Large intestine (tissue), 3 donors: ENCODE measurements at regions not wholly inside any gene's neighbourhood (a gene's known extent, or its start where the extent isn't known, plus 50 kb on each side); places are given as distances from the start of the nearest gene placed in this dataset.
"Not testable (repeated sequence)": the region's sequence is repeated elsewhere in the genome, so short reads cannot be mapped to it uniquely, and the experiment has no call there.

Experiments used
- DNase-seq, 2 donors: peaks; one replicate each; pipeline versions ENCODE4 v3.0.0 to v3.0.0-alpha.2; 2013
- H3K27ac ChIP-seq: one replicate; pipeline ENCODE4 v1.5.1; 2013; ENCODE audit warnings: low read length
- H3K27me3 ChIP-seq: 2 replicates; pipeline ENCODE4 v1.6.1; 2013; ENCODE audit warnings: low read length; ENCODE audit not compliant: control insufficient read depth, insufficient read depth
- H3K36me3 ChIP-seq: 2 replicates; pipeline ENCODE4 v1.6.1; 2013; ENCODE audit warnings: low read length; ENCODE audit not compliant: control insufficient read depth, insufficient read depth
- H3K4me1 ChIP-seq: one replicate; pipeline ENCODE4 v1.6.1; 2013; ENCODE audit warnings: low read length; ENCODE audit not compliant: control insufficient read depth, insufficient read depth
- H3K4me3 ChIP-seq: one replicate; pipeline ENCODE4 v1.5.1; 2013; ENCODE audit warnings: low read length
- H3K9me3 ChIP-seq: one replicate; pipeline ENCODE4 v1.6.1; 2013; ENCODE audit warnings: mild to moderate bottlenecking, low read depth, low read length, moderate library complexity; ENCODE audit not compliant: control insufficient read depth
- WGBS: methylation state at CpG from one replicate; pipeline ENCODE4 v1.1.5; 2013; ENCODE audit warnings: low lambda C conversion rate; ENCODE audit not compliant: insufficient coverage; 5-methylcytosine and 5-hydroxymethylcytosine counted together

DNA sequence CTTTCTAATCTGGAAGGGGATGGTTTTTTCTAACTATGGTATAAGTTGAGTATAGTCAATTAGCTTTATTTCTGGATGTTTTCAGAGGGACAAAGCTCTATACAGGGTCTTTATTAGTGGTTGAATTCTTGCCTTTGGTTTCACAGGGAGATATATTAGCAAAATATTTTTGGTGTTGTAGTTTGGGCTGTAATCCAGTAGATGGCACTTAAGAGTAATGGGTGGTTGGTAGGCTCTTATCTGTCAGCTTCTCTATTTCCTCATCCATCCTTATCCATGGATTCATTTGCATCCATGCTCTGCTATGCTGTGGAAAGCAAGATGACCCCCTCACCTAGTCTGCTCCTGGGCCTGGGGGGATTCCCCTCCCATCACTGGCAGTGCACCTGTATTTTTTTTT, 363.6 kb upstream of the CYLC2 start:
- no peaks in the 10 kb centered on the region for H3K4me1 ChIP-seq
- H3K27ac ChIP-seq: no peak overlapping the region
- no peak for DNase-seq
- H3K27me3 ChIP-seq: no peaks in the 10 kb centered on the region
- H3K36me3 ChIP-seq: no peaks in the 10 kb centered on the region
- H3K4me3 ChIP-seq: no peak overlapping the region
- peaks cover 21% of the 10 kb centered on the region for H3K9me3 ChIP-seq

DNA sequence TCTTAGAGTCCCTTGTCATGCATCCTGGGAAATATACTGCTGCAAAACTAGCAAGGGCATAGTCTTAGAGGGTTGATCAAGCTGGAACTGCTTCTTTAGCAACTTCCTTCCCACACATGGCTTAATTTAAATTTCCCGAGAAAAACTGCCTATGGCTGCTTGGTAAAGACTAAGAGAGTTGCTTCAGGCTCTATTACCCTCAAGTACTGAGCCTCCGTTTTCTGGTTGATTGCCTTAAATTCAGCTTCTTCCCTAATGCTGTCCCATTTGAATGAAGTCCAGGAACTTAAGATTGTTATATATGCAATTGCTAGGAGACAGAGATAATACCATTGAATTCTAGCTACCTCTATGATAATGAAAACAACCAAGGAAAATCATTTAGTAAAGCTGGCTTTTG, 385.7 kb upstream of the CYLC2 start:
- H3K9me3 ChIP-seq: no peaks in the 10 kb centered on the region
- no peak overlapping the region for H3K27ac ChIP-seq
- H3K4me3 ChIP-seq: no peak overlapping the region
- H3K36me3 ChIP-seq: no peaks in the 10 kb centered on the region
- H3K27me3 ChIP-seq: no peaks in the 10 kb centered on the region
- WGBS: 92% methylated on average over 2 of the region's 2 CpGs
- DNase-seq: no peak
- H3K4me1 ChIP-seq: no peaks in the 10 kb centered on the region

DNA sequence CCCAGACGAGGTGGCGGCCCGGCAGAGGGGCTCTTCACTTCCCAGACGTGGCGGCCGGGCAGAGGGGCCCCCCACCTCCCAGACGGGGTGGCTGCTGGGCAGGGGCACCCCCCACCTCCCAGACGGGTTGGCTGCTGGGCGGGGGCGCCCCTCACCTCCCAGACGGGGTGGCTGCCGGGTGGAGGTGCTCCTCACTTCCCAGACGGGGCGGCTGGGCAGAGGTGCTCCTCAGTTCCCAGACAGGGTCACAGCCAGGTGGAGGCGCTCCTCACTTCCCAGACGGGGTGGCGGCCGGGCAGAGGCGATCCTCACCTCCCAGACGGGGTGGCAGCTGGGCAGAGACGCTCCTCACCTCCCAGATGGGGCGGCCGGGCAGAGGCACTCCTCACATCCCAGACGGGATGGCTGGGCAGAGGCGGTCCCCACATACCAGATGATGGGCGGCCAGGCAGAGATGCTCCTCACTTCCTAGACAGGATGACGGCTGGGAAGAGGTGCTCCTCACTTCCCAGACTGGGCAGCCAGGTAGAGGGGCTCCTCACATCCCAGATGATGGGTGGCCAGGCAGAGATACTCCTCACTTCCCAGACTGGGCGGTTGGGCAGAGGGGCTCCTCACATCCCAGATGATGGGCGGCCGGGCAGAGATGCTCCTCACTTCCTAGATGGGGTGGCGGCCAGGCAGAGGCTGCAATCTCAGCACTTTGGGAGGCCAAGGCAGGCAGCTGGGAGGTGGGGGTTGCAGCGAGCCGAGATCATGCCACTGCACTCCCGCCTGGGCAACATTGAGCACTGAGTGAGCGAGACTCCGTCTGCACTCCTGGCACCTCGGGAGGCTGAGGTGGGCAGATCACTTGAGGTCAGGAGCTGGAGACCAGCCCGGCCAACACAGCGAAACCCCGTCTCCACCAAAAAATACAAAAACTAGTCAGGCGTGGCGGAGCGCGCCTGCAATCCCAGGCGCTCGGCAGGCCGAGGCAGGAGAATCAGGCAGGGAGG, 391.6 kb upstream of the CYLC2 start:
- not testable (repeated sequence) for DNase-seq, H3K27me3 ChIP-seq, H3K36me3 ChIP-seq, H3K27ac ChIP-seq, H3K4me1 ChIP-seq, H3K4me3 ChIP-seq
- peaks cover 13% of the 10 kb centered on the region for H3K9me3 ChIP-seq
- WGBS: 100% methylated on average over 3 of the region's 47 CpGs

DNA sequence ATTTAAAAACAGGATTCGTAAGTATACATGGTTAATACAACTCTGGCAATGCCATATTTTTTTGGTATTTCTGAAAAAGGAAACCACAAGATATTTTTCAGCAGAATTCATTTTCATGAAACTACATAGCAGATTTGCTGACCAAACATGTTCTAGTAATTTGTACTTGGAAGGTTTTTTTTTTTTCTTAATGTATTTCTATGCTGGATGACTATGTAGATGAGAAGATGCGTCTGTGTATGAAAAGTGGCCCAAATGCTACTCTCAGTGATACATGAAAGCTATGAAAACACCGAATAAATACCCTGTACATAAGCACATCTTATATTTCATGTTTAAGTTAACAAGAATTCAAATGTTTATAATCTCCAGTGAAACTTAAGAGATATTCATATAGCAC, 400.9 kb upstream of the CYLC2 start:
- Histone ChIP-seq H3K36me3 (no peaks in the 10 kb centered on the region), H3K27ac (no peak overlapping the region), H3K27me3 (no peaks in the 10 kb centered on the region), H3K4me3 (no peak overlapping the region), H3K4me1 (no peaks in the 10 kb centered on the region), H3K9me3 (no peaks in the 10 kb centered on the region)
- no peak for DNase-seq
- 83% methylated on average over 1 of the region's 3 CpGs for WGBS

DNA sequence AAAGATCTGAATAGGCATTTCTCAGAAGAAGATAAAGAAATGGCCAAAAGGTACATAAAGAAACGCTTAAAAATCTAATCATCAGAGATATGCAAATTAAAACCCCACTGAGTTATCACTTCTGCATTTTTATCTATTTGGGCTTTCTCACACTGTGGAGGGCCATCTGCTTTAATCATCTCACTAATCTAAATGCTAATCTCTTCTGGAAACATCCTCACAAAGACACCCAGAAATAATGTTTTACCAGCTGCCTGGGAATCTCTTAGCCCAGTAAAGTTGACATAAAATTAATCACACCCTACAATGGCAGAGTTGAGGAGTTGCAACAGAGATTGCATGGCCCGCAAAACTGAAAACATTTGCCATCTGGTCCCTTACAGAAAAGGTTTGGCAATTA, 407.9 kb upstream of the CYLC2 start:
- Histone ChIP-seq H3K4me3 (no peak overlapping the region), H3K27me3 (no peaks in the 10 kb centered on the region), H3K36me3 (no peaks in the 10 kb centered on the region), H3K4me1 (no peaks in the 10 kb centered on the region), H3K9me3 (no peaks in the 10 kb centered on the region), H3K27ac (no peak overlapping the region)
- no peak for DNase-seq
- 67% methylated on average over 1 of the region's 2 CpGs for WGBS

DNA sequence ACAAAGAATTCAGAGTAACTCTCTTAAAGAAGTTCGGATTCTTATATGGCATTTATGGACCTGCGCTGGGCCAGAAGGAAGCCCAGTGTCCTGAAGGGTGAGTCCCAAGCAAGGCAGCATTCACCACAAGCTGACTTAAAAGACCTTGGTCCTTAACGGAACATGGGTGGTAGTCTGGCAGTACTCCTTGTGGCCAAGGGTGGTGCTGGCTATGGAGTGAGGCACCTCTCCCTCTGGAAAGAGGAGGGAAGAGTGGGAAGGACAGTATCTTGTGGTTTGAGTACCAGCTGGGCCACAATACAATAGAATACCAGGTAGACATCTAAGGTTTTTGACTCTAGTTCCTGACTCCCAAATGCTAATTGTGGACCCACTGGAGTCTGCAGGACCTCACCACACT, 425.7 kb upstream of the CYLC2 start:
- no peak overlapping the region for H3K4me3 ChIP-seq
- WGBS: no CpG with 5 or more reads among the region's 3 CpGs
- no peak overlapping the region for H3K27ac ChIP-seq
- no peaks in the 10 kb centered on the region for H3K36me3 ChIP-seq
- no peaks in the 10 kb centered on the region for H3K4me1 ChIP-seq
- no peaks in the 10 kb centered on the region for H3K27me3 ChIP-seq
- no peaks in the 10 kb centered on the region for H3K9me3 ChIP-seq
- no peak for DNase-seq

DNA sequence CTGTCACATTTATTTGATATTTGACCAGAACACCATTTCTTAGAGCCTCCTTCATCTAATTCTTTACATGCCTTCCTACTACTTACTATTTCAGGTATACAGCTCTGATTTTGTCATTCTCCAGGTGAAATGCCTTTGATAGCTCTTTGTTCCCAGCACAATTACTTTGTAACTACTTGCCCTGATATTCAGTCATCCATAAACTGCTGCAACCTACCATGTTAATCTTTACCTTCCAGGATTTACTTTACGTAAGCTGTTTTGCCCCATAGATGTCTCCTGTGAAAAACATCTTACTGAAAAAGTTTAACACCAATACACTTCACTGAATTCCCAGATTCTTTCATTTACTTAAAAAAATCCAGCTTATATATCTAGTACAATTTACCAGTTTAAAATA, 443.8 kb upstream of the CYLC2 start:
- no peaks in the 10 kb centered on the region for H3K4me1 ChIP-seq
- H3K27ac ChIP-seq: no peak overlapping the region
- H3K4me3 ChIP-seq: no peak overlapping the region
- no peaks in the 10 kb centered on the region for H3K36me3 ChIP-seq
- peaks cover 3% of the 10 kb centered on the region for H3K9me3 ChIP-seq
- WGBS: no CpG with 5 or more reads among the region's 1 CpG
- H3K27me3 ChIP-seq: no peaks in the 10 kb centered on the region
- no peak for DNase-seq

DNA sequence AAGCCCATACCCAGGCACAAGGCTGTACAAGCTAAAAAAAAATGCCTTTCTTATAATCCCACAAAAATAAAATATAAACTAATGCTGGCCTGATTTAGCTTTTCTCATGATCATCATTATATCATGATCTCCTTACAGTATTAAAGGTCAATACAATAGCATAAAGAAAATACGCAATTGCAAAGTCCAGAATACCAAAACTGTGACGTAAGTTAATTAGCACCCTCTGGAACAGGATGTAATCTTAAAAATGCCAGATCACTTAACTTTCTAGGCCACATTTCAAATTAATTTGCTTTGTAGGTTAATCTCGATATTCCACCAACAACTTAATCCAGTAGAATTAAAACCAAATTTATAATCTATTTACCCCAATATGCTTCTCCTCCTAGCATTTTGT, 444.2 kb upstream of the CYLC2 start:
- peaks cover 3% of the 10 kb centered on the region for H3K9me3 ChIP-seq
- H3K27me3 ChIP-seq: no peaks in the 10 kb centered on the region
- no peak overlapping the region for H3K27ac ChIP-seq
- H3K36me3 ChIP-seq: no peaks in the 10 kb centered on the region
- H3K4me1 ChIP-seq: no peaks in the 10 kb centered on the region
- no peak for DNase-seq
- WGBS: 100% methylated on average over 1 of the region's 3 CpGs
- no peak overlapping the region for H3K4me3 ChIP-seq

DNA sequence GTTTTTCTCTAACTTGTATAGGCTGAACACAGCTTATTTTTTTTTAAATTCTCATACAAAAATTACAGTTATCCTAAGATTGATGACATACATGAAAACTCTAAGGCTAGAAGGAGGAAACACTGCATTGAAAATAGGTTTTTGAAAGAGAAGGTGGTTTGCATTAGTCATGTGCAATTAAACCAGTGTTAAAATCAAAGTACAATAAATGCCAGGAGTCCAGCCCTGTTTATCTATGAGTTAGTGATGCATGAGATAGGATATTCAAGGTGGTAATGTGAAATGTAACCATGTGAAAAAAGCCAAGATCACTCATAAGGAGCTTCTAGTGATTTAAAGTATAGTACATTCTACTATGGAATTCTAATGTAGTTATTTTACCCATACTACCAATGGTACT, 444.9 kb upstream of the CYLC2 start:
- no peaks in the 10 kb centered on the region for H3K36me3 ChIP-seq
- H3K27me3 ChIP-seq: no peaks in the 10 kb centered on the region
- no peaks in the 10 kb centered on the region for H3K4me1 ChIP-seq
- H3K9me3 ChIP-seq: peaks cover 3% of the 10 kb centered on the region
- no peak for DNase-seq
- H3K27ac ChIP-seq: no peak overlapping the region
- H3K4me3 ChIP-seq: no peak overlapping the region

DNA sequence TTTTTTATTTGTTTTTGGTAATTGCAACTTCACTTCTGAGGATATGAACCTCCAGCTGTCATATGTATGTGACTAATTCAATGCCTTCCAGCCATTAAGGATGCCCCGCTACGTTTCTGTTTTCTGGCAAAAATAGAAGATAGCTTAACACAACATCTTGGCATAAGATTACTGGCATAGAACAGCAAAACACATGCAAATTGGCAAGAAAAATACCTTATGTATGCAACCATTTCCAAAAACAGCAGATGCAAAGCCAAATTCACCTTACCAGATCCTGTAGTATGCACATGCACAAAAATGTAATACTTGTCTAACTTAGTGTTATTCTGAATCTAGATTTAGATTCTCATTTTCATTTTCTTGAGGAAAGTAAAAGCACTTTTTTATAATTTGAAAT, 461.1 kb upstream of the CYLC2 start:
- WGBS: no CpG with 5 or more reads among the region's 2 CpGs
- Histone ChIP-seq H3K4me3 (no peak overlapping the region), H3K36me3 (no peaks in the 10 kb centered on the region), H3K27ac (no peak overlapping the region), H3K27me3 (no peaks in the 10 kb centered on the region), H3K4me1 (no peaks in the 10 kb centered on the region), H3K9me3 (no peaks in the 10 kb centered on the region)
- no peak for DNase-seq

DNA sequence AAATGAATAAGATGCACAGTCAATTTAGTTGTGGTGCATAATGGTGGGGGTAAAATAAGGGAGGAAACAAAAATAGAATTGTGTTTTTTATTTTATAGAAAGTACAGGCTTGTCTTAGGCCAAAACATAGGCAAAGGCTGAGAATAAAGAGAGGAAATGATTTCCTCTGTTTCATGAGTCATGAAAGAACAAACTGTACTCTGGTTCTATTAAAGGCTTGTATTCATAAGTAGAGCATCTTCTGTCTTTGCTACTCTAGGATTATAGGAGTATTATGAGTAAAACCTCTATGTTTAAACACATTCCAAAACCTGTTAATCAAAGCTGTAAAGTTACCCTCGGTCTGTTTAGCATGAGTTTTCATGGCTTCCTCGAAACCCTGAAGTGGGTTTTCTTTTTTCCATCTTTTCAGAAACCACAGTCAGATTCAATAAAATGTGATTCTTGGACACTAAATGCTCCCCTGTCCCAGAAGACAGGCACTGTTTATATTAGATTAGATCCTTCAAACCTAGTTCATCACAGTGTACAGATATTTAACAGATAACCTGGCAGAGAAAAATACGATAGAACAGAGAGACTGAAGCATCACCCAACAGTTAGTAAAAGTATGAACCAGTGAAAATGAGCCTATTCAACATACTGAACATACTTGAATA, 473.9 kb upstream of the CYLC2 start:
- H3K36me3 ChIP-seq: no peaks in the 10 kb centered on the region
- 60% methylated on average over 1 of the region's 3 CpGs for WGBS
- H3K27ac ChIP-seq: no peak overlapping the region
- no peaks in the 10 kb centered on the region for H3K27me3 ChIP-seq
- no peaks in the 10 kb centered on the region for H3K4me1 ChIP-seq
- no peaks in the 10 kb centered on the region for H3K9me3 ChIP-seq
- no peak overlapping the region for H3K4me3 ChIP-seq
- DNase-seq: no peak
